ENCODE measurements at regions not wholly inside any gene's neighbourhood (a gene's known extent, or its start where the extent isn't known, plus 50 kb on each side); places are given as distances from the start of the nearest gene placed in this dataset.

DNA sequence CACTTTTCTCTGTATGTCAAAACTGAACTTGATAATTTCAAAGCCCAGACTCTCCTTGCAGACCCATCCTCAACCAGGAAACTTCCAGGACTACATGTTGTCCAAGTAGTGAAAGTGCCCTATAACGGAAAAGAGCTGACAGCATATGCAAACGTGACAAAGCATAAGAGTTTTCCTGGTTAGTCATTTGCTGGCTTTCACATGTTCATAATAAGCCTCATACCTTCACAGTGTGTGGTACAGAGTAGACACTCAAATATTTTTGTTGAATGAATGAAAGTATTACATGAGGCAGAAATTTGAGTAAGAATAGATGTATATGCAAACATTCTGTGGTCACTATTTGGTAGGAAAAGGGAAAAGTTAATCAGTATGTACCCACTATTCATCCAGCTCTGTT lies 473.3 kb downstream of the MRPL39 start:
- TF ChIP-seq GATA3 (IDR thresholded peaks at IDR 0.05; ENCODE audit: low read depth, low read length) (no peak), GATA2 (IDR thresholded peaks at IDR 0.05; ENCODE audit: low read depth, low read length) (no peak)
